GM23338 (cell line): ENCODE measurements at regions not wholly inside any gene's neighbourhood (a gene's known extent, or its start where the extent isn't known, plus 50 kb on each side); places are given as distances from the start of the nearest gene placed in this dataset.

Experiments
- EZH2 ChIP-seq: fragments of 200-600 bp; sonication (generic); IDR thresholded peaks from one replicate; pipeline ENCODE4 v1.8.0; 2017; ENCODE audit warnings: antibody characterized with exemption, mild to moderate bottlenecking, low read depth; ENCODE audit not compliant: unreplicated experiment
- EZH2phosphoT487 ChIP-seq: fragments of 200-600 bp; sonication (generic); IDR thresholded peaks from one replicate; pipeline ENCODE4 v1.8.1; 2018; ENCODE audit warnings: antibody characterized with exemption; ENCODE audit not compliant: unreplicated experiment
- POLR2AphosphoS5 ChIP-seq: IDR thresholded peaks from 2 replicates; pipeline ENCODE4 v1.6.1; 2016; ENCODE audit warnings: antibody characterized with exemption, low read depth
- REST ChIP-seq: IDR thresholded peaks from one replicate; pipeline ENCODE4 v1.6.1; 2018; ENCODE audit warnings: antibody characterized with exemption; ENCODE audit not compliant: unreplicated experiment
- ZNF331 ChIP-seq: fragments of 250-450 bp; sonication (Bioruptor Pico); IDR thresholded peaks from 2 replicates; pipeline ENCODE4 v1.5.0; 2020; ENCODE audit warnings: low read depth, mild to moderate bottlenecking, moderate library complexity
- TF ChIP-seq, protein P1 (sequence below), 2 experiments: fragments of 200-600 bp in 1 of 2; sonication (generic) in 1 of 2; conservative IDR thresholded peaks; 2 replicates each; pipeline versions ENCODE4 v1.5.1 to v1.6.1; 2016 to 2017; ENCODE audit warnings: antibody characterized with exemption in 2 of 2, low read depth in 2 of 2, mild to moderate bottlenecking in 2 of 2, moderate library complexity in 1 of 2

DNA sequence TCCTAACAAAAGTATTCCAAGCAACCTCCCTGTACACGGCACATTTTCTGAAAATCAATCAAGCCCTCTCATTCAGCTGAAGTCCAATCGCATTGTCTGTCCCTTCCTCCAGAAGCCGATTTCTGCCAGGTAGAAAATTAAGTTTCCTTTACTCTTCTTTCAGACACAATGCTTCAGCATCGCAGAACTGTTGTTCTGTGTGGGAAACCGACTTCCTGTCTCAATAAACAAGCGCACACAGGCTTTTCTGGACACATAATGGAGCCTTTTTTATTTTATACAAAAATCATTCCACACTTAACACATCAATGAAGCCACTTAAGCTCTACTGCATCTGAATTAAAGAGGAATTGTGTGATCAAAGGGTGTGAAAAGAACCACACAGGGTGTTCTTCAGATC, 75.6 kb downstream of the BLID start:
- TF ChIP-seq, protein P1, sequence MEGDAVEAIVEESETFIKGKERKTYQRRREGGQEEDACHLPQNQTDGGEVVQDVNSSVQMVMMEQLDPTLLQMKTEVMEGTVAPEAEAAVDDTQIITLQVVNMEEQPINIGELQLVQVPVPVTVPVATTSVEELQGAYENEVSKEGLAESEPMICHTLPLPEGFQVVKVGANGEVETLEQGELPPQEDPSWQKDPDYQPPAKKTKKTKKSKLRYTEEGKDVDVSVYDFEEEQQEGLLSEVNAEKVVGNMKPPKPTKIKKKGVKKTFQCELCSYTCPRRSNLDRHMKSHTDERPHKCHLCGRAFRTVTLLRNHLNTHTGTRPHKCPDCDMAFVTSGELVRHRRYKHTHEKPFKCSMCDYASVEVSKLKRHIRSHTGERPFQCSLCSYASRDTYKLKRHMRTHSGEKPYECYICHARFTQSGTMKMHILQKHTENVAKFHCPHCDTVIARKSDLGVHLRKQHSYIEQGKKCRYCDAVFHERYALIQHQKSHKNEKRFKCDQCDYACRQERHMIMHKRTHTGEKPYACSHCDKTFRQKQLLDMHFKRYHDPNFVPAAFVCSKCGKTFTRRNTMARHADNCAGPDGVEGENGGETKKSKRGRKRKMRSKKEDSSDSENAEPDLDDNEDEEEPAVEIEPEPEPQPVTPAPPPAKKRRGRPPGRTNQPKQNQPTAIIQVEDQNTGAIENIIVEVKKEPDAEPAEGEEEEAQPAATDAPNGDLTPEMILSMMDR (conservative IDR thresholded peaks at IDR 0.05; ENCODE audit: low read depth in 2 of 2), result no peak
- TF ChIP-seq REST, result no peak
- TF ChIP-seq POLR2AphosphoS5, result no peak
- TF ChIP-seq ZNF331 (CRISPR knock-in tag), result no peak
- TF ChIP-seq EZH2phosphoT487, result no peak
- no peak for TF ChIP-seq EZH2
